CD4-positive, alpha-beta T cell (primary cell): ENCODE measurements at regions not wholly inside any gene's neighbourhood (a gene's known extent, or its start where the extent isn't known, plus 50 kb on each side); places are given as distances from the start of the nearest gene placed in this dataset.
A peak's percentile ranks its signal among the peaks of the same experiment; 100 is the strongest.

ENCODE experiments used
- ATAC-seq: fragments of 200-7000 bp; cut with Tn5 transposase; one replicate; pipeline ENCODE4 v1.10.0; 2022; ENCODE audit warnings: mild to moderate bottlenecking; ENCODE audit not compliant: poor library complexity
- CTCF ChIA-PET: fragments of 350-600 bp; sonication (Branson Sonifier 250); formaldehyde crosslinking; loops from one replicate; lab custom pipeline; 2021; ENCODE audit warnings: antibody characterized with exemption, inconsistent platforms; lab: Charles Lee
- POLR2A ChIA-PET: fragments of 350-600 bp; sonication (Branson Sonifier 250); formaldehyde crosslinking; loops from one replicate; lab custom pipeline; 2021; ENCODE audit warnings: antibody characterized with exemption, inconsistent platforms; lab: Charles Lee
- DNase-seq, 14 experiments: peaks; one replicate each; pipeline ENCODE4 v3.0.0-alpha.2; 2013 to 2020; ENCODE audit warnings: mixed read lengths in 2 of 14
- H3K27ac ChIP-seq, 2 donors: one replicate each; pipeline versions ENCODE4 v1.5.1 to v1.7.0; 2013; ENCODE audit warnings: low read length in 2 of 2, low read depth in 1 of 2, mild to moderate bottlenecking in 1 of 2
- H3K27me3 ChIP-seq, 2 experiments: 1 replicate in 1 of 2; 2 replicates in 1 of 2; pipeline versions ENCODE4 v1.6.1 to v1.7.0; 2013; ENCODE audit warnings: low read length in 2 of 2, control low read depth in 1 of 2, mild to moderate bottlenecking in 1 of 2, moderate library complexity in 1 of 2; ENCODE audit not compliant: insufficient read depth in 2 of 2, control insufficient read depth in 1 of 2
- H3K36me3 ChIP-seq: one replicate; pipeline ENCODE4 v1.6.1; 2013; ENCODE audit warnings: low read length, control low read depth; ENCODE audit not compliant: insufficient read depth
- H3K4me1 ChIP-seq: one replicate; pipeline ENCODE4 v1.6.1; 2013; ENCODE audit warnings: low read length, control low read depth; ENCODE audit not compliant: insufficient read depth
- H3K4me3 ChIP-seq: one replicate; pipeline ENCODE4 v1.5.1; 2013; ENCODE audit warnings: mild to moderate bottlenecking, low read length, moderate library complexity
- H3K9me3 ChIP-seq, 2 experiments: 1 replicate in 1 of 2; 2 replicates in 1 of 2; pipeline versions ENCODE4 v1.6.1 to v1.7.0; 2013; ENCODE audit warnings: low read length in 2 of 2, mild to moderate bottlenecking in 2 of 2, control low read depth in 1 of 2, moderate library complexity in 1 of 2; ENCODE audit not compliant: control insufficient read depth in 1 of 2, insufficient read depth in 1 of 2
- H3K27ac Mint-ChIP-seq: one replicate; pipeline ENCODE4 v1.8.0; 2020; ENCODE audit warnings: mixed read lengths
- H3K27me3 Mint-ChIP-seq: one replicate; pipeline ENCODE4 v1.8.0; 2021; ENCODE audit warnings: mixed read lengths
- H3K36me3 Mint-ChIP-seq: one replicate; pipeline ENCODE4 v1.8.0; 2021; ENCODE audit warnings: low read depth, mixed read lengths
- H3K4me1 Mint-ChIP-seq: one replicate; pipeline ENCODE4 v1.8.0; 2021; ENCODE audit warnings: low read depth, mixed read lengths
- H3K4me3 Mint-ChIP-seq: one replicate; pipeline ENCODE4 v1.8.0; 2020; ENCODE audit warnings: mild to moderate bottlenecking, mixed read lengths
- H3K9me3 Mint-ChIP-seq: one replicate; pipeline ENCODE4 v1.8.0; 2020; ENCODE audit warnings: mixed read lengths
- intact Hi-C, 2 experiments: fragments of 100-400 bp; cut with DNase I in 1 of 2; cut with micrococcal nuclease in 1 of 2; formaldehyde crosslinking; loops; one replicate each; pipeline versions ENCODE4 v1.15.1 to v1.9.0; 2023 to 2025; cut with DNase I, micrococcal nuclease
- microRNA-seq: library from miRNA; unstranded; fragments of <30 nt; microRNA quantifications from one replicate; pipeline ENCODE4 v1.2.0, GENCODE V29; 2021; ENCODE audit warnings: borderline microRNAs expressed, borderline replicate concordance
- TF ChIP-seq, protein P1 (sequence below): fragments of 200-600 bp; IDR thresholded peaks from one replicate; pipeline ENCODE4 v1.8.0; 2022; ENCODE audit warnings: antibody characterized with exemption, mild to moderate bottlenecking

GRCh38 chr19:20252613-20253012 is 85.6 kb downstream of the ZNF486 start:
- POLR2A ChIA-PET, result no interaction called here
- Histone ChIP-seq H3K27ac (no peak overlapping the region), H3K27me3 (no peaks in the 10 kb centered on the region), H3K36me3 (no peaks in the 10 kb centered on the region), H3K9me3 (no peaks in the 10 kb centered on the region), H3K4me1 (no peaks in the 10 kb centered on the region), H3K4me3 (no peak overlapping the region)
- CTCF ChIA-PET, result no interaction called here
- intact Hi-C loops, result no loop called here
- no peak overlapping the region for H3K4me3 Mint-ChIP-seq
- no peak for ATAC-seq
- no peaks in the 10 kb centered on the region for H3K27me3 Mint-ChIP-seq
- no peaks in the 10 kb centered on the region for H3K9me3 Mint-ChIP-seq
- DNase-seq, result no peak
- TF ChIP-seq, protein P1, sequence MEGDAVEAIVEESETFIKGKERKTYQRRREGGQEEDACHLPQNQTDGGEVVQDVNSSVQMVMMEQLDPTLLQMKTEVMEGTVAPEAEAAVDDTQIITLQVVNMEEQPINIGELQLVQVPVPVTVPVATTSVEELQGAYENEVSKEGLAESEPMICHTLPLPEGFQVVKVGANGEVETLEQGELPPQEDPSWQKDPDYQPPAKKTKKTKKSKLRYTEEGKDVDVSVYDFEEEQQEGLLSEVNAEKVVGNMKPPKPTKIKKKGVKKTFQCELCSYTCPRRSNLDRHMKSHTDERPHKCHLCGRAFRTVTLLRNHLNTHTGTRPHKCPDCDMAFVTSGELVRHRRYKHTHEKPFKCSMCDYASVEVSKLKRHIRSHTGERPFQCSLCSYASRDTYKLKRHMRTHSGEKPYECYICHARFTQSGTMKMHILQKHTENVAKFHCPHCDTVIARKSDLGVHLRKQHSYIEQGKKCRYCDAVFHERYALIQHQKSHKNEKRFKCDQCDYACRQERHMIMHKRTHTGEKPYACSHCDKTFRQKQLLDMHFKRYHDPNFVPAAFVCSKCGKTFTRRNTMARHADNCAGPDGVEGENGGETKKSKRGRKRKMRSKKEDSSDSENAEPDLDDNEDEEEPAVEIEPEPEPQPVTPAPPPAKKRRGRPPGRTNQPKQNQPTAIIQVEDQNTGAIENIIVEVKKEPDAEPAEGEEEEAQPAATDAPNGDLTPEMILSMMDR, result no peak
- no peaks in the 10 kb centered on the region for H3K4me1 Mint-ChIP-seq
- no peak overlapping the region for H3K27ac Mint-ChIP-seq
- H3K36me3 Mint-ChIP-seq, result no peaks in the 10 kb centered on the region

DNA sequence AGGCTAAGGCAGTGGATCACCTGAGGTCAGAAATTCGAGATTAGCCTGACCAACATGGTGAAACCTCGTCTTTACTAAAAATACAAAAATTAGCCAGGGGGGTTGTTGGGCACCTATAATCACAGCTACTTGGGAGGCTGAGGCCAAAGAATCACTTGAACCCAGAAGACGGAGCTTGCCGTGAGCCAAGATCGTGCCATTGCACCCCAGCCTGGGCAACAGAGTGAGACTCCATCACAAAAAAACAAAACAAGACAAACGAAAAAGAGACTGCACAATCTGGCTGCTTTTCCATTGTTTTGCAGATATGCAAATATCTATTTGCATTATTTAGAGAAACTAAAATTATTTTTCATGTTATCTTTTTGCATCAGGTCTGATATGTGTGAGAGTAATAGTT is 83.6 kb downstream of the ZNF486 start:
- no peak for DNase-seq
- H3K4me1 Mint-ChIP-seq, result no peaks in the 10 kb centered on the region
- no peaks in the 10 kb centered on the region for H3K36me3 Mint-ChIP-seq
- TF ChIP-seq, protein P1, result no peak
- POLR2A ChIA-PET, result no interaction called here
- H3K9me3 Mint-ChIP-seq, result no peaks in the 10 kb centered on the region
- no peak overlapping the region for H3K27ac Mint-ChIP-seq
- Histone ChIP-seq H3K9me3 (no peaks in the 10 kb centered on the region), H3K4me3 (no peak overlapping the region), H3K27ac (no peak overlapping the region), H3K4me1 (no peaks in the 10 kb centered on the region), H3K27me3 (no peaks in the 10 kb centered on the region), H3K36me3 (no peaks in the 10 kb centered on the region)
- no peak overlapping the region for H3K4me3 Mint-ChIP-seq
- intact Hi-C loops, result no loop called here
- CTCF ChIA-PET, result no interaction called here
- no peak for ATAC-seq
- no peaks in the 10 kb centered on the region for H3K27me3 Mint-ChIP-seq

DNA sequence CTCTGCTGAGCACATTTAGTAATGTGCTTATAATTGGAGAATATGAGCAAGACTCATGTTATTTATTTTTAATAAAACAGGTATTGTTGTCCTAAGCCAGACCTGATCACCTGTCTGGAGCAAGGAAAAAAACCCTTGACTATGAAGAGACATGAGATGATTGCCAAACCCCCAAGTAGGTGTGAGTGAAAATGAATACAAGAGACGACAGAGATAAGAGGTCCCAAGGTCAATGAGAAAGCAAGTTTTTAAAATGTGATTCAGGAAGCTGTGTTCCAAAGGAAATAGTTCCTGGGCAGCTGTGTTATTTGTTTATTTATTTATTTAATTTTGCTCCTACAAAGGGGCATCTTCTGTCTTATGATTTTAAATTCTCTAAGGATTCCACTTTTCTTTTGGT is 83.1 kb downstream of the ZNF486 start:
- Histone ChIP-seq H3K27me3 (no peaks in the 10 kb centered on the region), H3K27ac (no peak overlapping the region), H3K36me3 (no peaks in the 10 kb centered on the region), H3K4me3 (no peak overlapping the region), H3K4me1 (no peaks in the 10 kb centered on the region), H3K9me3 (no peaks in the 10 kb centered on the region)
- ChIA-PET CTCF (no interaction called here), POLR2A (no interaction called here)
- H3K4me1 Mint-ChIP-seq, result no peaks in the 10 kb centered on the region
- no peaks in the 10 kb centered on the region for H3K9me3 Mint-ChIP-seq
- TF ChIP-seq, protein P1, result no peak
- intact Hi-C loops, result no loop called here
- H3K4me3 Mint-ChIP-seq, result no peak overlapping the region
- H3K36me3 Mint-ChIP-seq, result no peaks in the 10 kb centered on the region
- DNase-seq (no peak), ATAC-seq (no peak)
- no peak overlapping the region for H3K27ac Mint-ChIP-seq
- no peaks in the 10 kb centered on the region for H3K27me3 Mint-ChIP-seq

Small RNA genes in the stretch of these regions (microRNA-seq; reads per million reads assigned to microRNA genes)
- gene MIR1270, result 2.2 reads per million, percentile 9 among the genes with 10 or more reads in this experiment
